ENCODE measurements at regions not wholly inside any gene's neighbourhood (a gene's known extent, or its start where the extent isn't known, plus 50 kb on each side); places are given as distances from the start of the nearest gene placed in this dataset.
"Not testable (repeated sequence)": the region's sequence is repeated elsewhere in the genome, so short reads cannot be mapped to it uniquely, and the experiment has no call there.

- Histone ChIP-seq H3K4me1 (ENCODE audit: control insufficient read depth in 3 of 3, insufficient read depth in 3 of 3, low read length in 3 of 3) (peaks cover 0 to 2% (median 0%) of the 10 kb centered on the region in 3 donors), H3K9me3 (ENCODE audit: control insufficient read depth in 3 of 3, low read length in 3 of 3) (no peaks in the 10 kb centered on the region), H3K36me3 (ENCODE audit: control insufficient read depth in 3 of 3, insufficient read depth in 3 of 3, low read length in 3 of 3) (no peaks in the 10 kb centered on the region), H3K27me3 (ENCODE audit: control insufficient read depth in 3 of 3, insufficient read depth in 3 of 3, low read length in 3 of 3) (no peaks in the 10 kb centered on the region), H3K4me3 (ENCODE audit: low read length in 3 of 3) (no peak overlapping the region), H3K27ac (ENCODE audit: low read depth, low read length) (no peak overlapping the region), H3K9ac (ENCODE audit: low read depth in 1 of 3, low read length in 3 of 3) (no peak overlapping the region)
These were observed 138.1 kb upstream of the JARID2 start for GRCh38 chr6:15107644-15108382.

DNA sequence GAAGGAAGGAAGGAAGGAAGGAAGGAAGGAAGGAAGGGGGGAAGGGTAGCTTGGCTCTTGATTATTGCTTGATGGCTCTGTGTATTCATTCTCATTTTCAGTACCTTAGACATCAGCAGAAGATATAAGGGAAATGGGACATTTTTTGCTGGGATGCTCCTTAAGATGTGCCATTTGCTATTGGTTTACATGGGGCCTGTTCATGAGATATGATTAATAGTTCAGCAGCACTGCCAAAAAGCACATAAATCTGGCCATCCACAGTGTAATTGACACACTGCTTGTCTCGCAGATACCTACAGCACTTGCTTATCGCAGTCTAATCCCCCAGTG lies 137.5 kb upstream of the JARID2 start:
- peaks cover 0 to 2% (median 0%) of the 10 kb centered on the region in 3 donors for H3K4me1 ChIP-seq (ENCODE audit: control insufficient read depth in 3 of 3, insufficient read depth in 3 of 3, low read length in 3 of 3)
- H3K27ac ChIP-seq (ENCODE audit: low read depth, low read length), result no peak overlapping the region

GRCh38 chr6:15109338-15110090 lies 136.4 kb upstream of the JARID2 start:
- Histone ChIP-seq H3K27me3 (ENCODE audit: control insufficient read depth in 3 of 3, insufficient read depth in 3 of 3, low read length in 3 of 3) (no peaks in the 10 kb centered on the region), H3K9ac (ENCODE audit: low read depth in 1 of 3, low read length in 3 of 3) (no peak overlapping the region), H3K9me3 (ENCODE audit: control insufficient read depth in 3 of 3, low read length in 3 of 3) (no peaks in the 10 kb centered on the region), H3K4me3 (ENCODE audit: low read length in 3 of 3) (no peak overlapping the region), H3K4me1 (ENCODE audit: control insufficient read depth in 3 of 3, insufficient read depth in 3 of 3, low read length in 3 of 3) (peaks cover 0 to 2% (median 0%) of the 10 kb centered on the region in 3 donors), H3K36me3 (ENCODE audit: control insufficient read depth in 3 of 3, insufficient read depth in 3 of 3, low read length in 3 of 3) (no peaks in the 10 kb centered on the region), H3K27ac (ENCODE audit: low read depth, low read length) (no peak overlapping the region)

More for the DNA sequence above, 137.5 kb upstream of the JARID2 start:
- Histone ChIP-seq H3K9ac (ENCODE audit: low read depth in 1 of 3, low read length in 3 of 3) (no peak overlapping the region), H3K36me3 (ENCODE audit: control insufficient read depth in 3 of 3, insufficient read depth in 3 of 3, low read length in 3 of 3) (no peaks in the 10 kb centered on the region), H3K27me3 (ENCODE audit: control insufficient read depth in 3 of 3, insufficient read depth in 3 of 3, low read length in 3 of 3) (no peaks in the 10 kb centered on the region), H3K4me3 (ENCODE audit: low read length in 3 of 3) (no peak overlapping the region), H3K9me3 (ENCODE audit: control insufficient read depth in 3 of 3, low read length in 3 of 3) (no peaks in the 10 kb centered on the region)

- no peaks in the 10 kb centered on the region for H3K27me3 ChIP-seq (ENCODE audit: control insufficient read depth in 3 of 3, insufficient read depth in 3 of 3, low read length in 3 of 3)
- no peak overlapping the region for H3K9ac ChIP-seq (ENCODE audit: low read depth in 1 of 3, low read length in 3 of 3)
- no peaks in the 10 kb centered on the region for H3K9me3 ChIP-seq (ENCODE audit: control insufficient read depth in 3 of 3, low read length in 3 of 3)
- H3K4me3 ChIP-seq (ENCODE audit: low read length in 3 of 3), result no peak overlapping the region
- peaks cover 0 to 2% (median 0%) of the 10 kb centered on the region in 3 donors for H3K4me1 ChIP-seq (ENCODE audit: control insufficient read depth in 3 of 3, insufficient read depth in 3 of 3, low read length in 3 of 3)
- no peak overlapping the region for H3K27ac ChIP-seq (ENCODE audit: low read depth, low read length)
- no peaks in the 10 kb centered on the region for H3K36me3 ChIP-seq (ENCODE audit: control insufficient read depth in 3 of 3, insufficient read depth in 3 of 3, low read length in 3 of 3)
These were observed 135.0 kb upstream of the JARID2 start for GRCh38 chr6:15110726-15111354.

DNA sequence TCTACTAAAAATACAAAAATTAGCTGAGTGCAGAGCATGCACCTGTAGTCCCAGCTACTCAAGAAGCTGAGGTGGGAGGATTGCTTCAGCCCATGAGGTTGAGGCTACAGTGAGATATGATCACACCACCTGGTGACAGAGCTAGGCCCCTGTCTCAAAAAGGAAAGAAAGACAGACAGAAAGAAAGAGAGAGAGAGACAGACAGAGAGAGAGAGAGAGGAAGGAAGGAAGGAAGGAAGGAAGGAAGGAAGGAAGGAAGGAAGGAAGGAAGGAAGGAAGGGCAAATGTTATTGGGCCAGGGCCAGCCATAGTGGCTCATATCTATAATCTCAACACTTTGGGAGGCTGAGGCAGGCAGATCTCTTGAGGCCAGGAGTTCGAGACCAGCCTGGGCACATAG lies 134.3 kb upstream of the JARID2 start:
- H3K9ac ChIP-seq (ENCODE audit: low read depth in 1 of 3, low read length in 3 of 3); H3K4me1 ChIP-seq (ENCODE audit: control insufficient read depth in 3 of 3, insufficient read depth in 3 of 3, low read length in 3 of 3); H3K36me3 ChIP-seq (ENCODE audit: control insufficient read depth in 3 of 3, insufficient read depth in 3 of 3, low read length in 3 of 3); H3K9me3 ChIP-seq (ENCODE audit: control insufficient read depth in 3 of 3, low read length in 3 of 3); H3K27me3 ChIP-seq (ENCODE audit: control insufficient read depth in 3 of 3, insufficient read depth in 3 of 3, low read length in 3 of 3); H3K4me3 ChIP-seq (ENCODE audit: low read length in 3 of 3); H3K27ac ChIP-seq (ENCODE audit: low read depth, low read length): not testable (repeated sequence)

GRCh38 chr6:15113587-15113986 lies 132.3 kb upstream of the JARID2 start:
- Histone ChIP-seq H3K9me3 (ENCODE audit: control insufficient read depth in 3 of 3, low read length in 3 of 3) (no peaks in the 10 kb centered on the region), H3K9ac (ENCODE audit: low read depth in 1 of 3, low read length in 3 of 3) (no peak overlapping the region), H3K27ac (ENCODE audit: low read depth, low read length) (no peak overlapping the region), H3K4me3 (ENCODE audit: low read length in 3 of 3) (no peak overlapping the region), H3K36me3 (ENCODE audit: control insufficient read depth in 3 of 3, insufficient read depth in 3 of 3, low read length in 3 of 3) (no peaks in the 10 kb centered on the region), H3K27me3 (ENCODE audit: control insufficient read depth in 3 of 3, insufficient read depth in 3 of 3, low read length in 3 of 3) (no peaks in the 10 kb centered on the region), H3K4me1 (ENCODE audit: control insufficient read depth in 3 of 3, insufficient read depth in 3 of 3, low read length in 3 of 3) (peaks cover 0 to 2% (median 0%) of the 10 kb centered on the region in 3 donors)

DNA sequence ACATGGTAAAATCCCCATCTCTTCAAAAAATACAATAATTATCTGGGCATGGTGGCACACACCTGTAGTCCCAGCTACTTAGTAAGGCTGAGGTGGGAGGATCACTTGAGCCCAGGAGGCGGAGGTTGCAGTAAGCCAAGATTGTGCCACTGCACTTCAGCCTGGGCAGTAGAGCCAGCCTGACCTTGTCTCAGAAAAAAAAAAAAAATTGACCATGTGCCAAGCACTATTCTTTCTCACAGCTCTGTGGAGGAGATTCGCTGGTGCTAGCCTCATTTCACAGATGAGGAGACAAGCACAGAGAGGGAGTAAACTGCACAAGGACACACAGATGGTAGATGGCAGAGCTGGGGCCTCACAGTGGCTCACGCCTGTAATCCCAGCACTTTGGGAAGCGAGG lies 131.8 kb upstream of the JARID2 start:
- H3K36me3 ChIP-seq (ENCODE audit: control insufficient read depth in 3 of 3, insufficient read depth in 3 of 3, low read length in 3 of 3), result no peaks in the 10 kb centered on the region
- no peak overlapping the region for H3K27ac ChIP-seq (ENCODE audit: low read depth, low read length)
- H3K9ac ChIP-seq (ENCODE audit: low read depth in 1 of 3, low read length in 3 of 3), result no peak overlapping the region
- no peak overlapping the region for H3K4me3 ChIP-seq (ENCODE audit: low read length in 3 of 3)
- H3K4me1 ChIP-seq (ENCODE audit: control insufficient read depth in 3 of 3, insufficient read depth in 3 of 3, low read length in 3 of 3), result no peaks in the 10 kb centered on the region
- no peaks in the 10 kb centered on the region for H3K27me3 ChIP-seq (ENCODE audit: control insufficient read depth in 3 of 3, insufficient read depth in 3 of 3, low read length in 3 of 3)
- H3K9me3 ChIP-seq (ENCODE audit: control insufficient read depth in 3 of 3, low read length in 3 of 3), result no peaks in the 10 kb centered on the region

GRCh38 chr6:15116889-15117288 lies 129.0 kb upstream of the JARID2 start:
- Histone ChIP-seq H3K36me3 (ENCODE audit: control insufficient read depth in 3 of 3, insufficient read depth in 3 of 3, low read length in 3 of 3) (no peaks in the 10 kb centered on the region), H3K4me1 (ENCODE audit: control insufficient read depth in 3 of 3, insufficient read depth in 3 of 3, low read length in 3 of 3) (no peaks in the 10 kb centered on the region), H3K9ac (ENCODE audit: low read depth in 1 of 3, low read length in 3 of 3) (no peak overlapping the region), H3K27ac (ENCODE audit: low read depth, low read length) (no peak overlapping the region), H3K27me3 (ENCODE audit: control insufficient read depth in 3 of 3, insufficient read depth in 3 of 3, low read length in 3 of 3) (no peaks in the 10 kb centered on the region), H3K4me3 (ENCODE audit: low read length in 3 of 3) (no peak overlapping the region), H3K9me3 (ENCODE audit: control insufficient read depth in 3 of 3, low read length in 3 of 3) (no peaks in the 10 kb centered on the region)

GRCh38 chr6:15121443-15121842 lies 124.4 kb upstream of the JARID2 start:
- H3K27me3 ChIP-seq (ENCODE audit: control insufficient read depth in 3 of 3, insufficient read depth in 3 of 3, low read length in 3 of 3), result no peaks in the 10 kb centered on the region
- H3K4me3 ChIP-seq (ENCODE audit: low read length in 3 of 3), result no peak overlapping the region
- H3K27ac ChIP-seq (ENCODE audit: low read depth, low read length), result no peak overlapping the region
- no peak overlapping the region for H3K9ac ChIP-seq (ENCODE audit: low read depth in 1 of 3, low read length in 3 of 3)
- no peaks in the 10 kb centered on the region for H3K4me1 ChIP-seq (ENCODE audit: control insufficient read depth in 3 of 3, insufficient read depth in 3 of 3, low read length in 3 of 3)
- H3K9me3 ChIP-seq (ENCODE audit: control insufficient read depth in 3 of 3, low read length in 3 of 3), result no peaks in the 10 kb centered on the region
- no peaks in the 10 kb centered on the region for H3K36me3 ChIP-seq (ENCODE audit: control insufficient read depth in 3 of 3, insufficient read depth in 3 of 3, low read length in 3 of 3)

GRCh38 chr6:15121977-15122550 lies 123.8 kb upstream of the JARID2 start:
- Histone ChIP-seq H3K4me3 (ENCODE audit: low read length in 3 of 3) (no peak overlapping the region), H3K4me1 (ENCODE audit: control insufficient read depth in 3 of 3, insufficient read depth in 3 of 3, low read length in 3 of 3) (no peaks in the 10 kb centered on the region), H3K27me3 (ENCODE audit: control insufficient read depth in 3 of 3, insufficient read depth in 3 of 3, low read length in 3 of 3) (no peaks in the 10 kb centered on the region), H3K9me3 (ENCODE audit: control insufficient read depth in 3 of 3, low read length in 3 of 3) (no peaks in the 10 kb centered on the region), H3K27ac (ENCODE audit: low read depth, low read length) (no peak overlapping the region), H3K36me3 (ENCODE audit: control insufficient read depth in 3 of 3, insufficient read depth in 3 of 3, low read length in 3 of 3) (no peaks in the 10 kb centered on the region), H3K9ac (ENCODE audit: low read depth in 1 of 3, low read length in 3 of 3) (no peak overlapping the region)
